ENCODE measurements at regions not wholly inside any gene's neighbourhood (a gene's known extent, or its start where the extent isn't known, plus 50 kb on each side); places are given as distances from the start of the nearest gene placed in this dataset.

- DNase-seq (ENCODE audit: low read depth in 1 of 2, low spot score in 2 of 2), result no peak
- no peaks in the 10 kb centered on the region for H3K27me3 ChIP-seq (replicated peaks)
Measured at GRCh38 chr10:62742536-62743061, 61.9 kb upstream of the ADO start.

GRCh38 chr10:62744136-62744535 lies 60.4 kb upstream of the ADO start:
- Histone ChIP-seq H3K4me1 (replicated peaks) (peaks cover 3% of the 10 kb centered on the region), H3K27me3 (replicated peaks) (no peaks in the 10 kb centered on the region), H3K36me3 (no peaks in the 10 kb centered on the region), H3K4me3 (no peak overlapping the region), H3K9me3 (replicated peaks) (no peaks in the 10 kb centered on the region), H3K27ac (no peak overlapping the region)
- DNase-seq (ENCODE audit: low read depth in 1 of 2, low spot score in 2 of 2), result no peak

More at GRCh38 chr10:62742536-62743061, 61.9 kb upstream of the ADO start:
- Histone ChIP-seq H3K36me3 (no peaks in the 10 kb centered on the region), H3K9me3 (replicated peaks) (no peaks in the 10 kb centered on the region), H3K4me3 (no peak overlapping the region), H3K27ac (no peak overlapping the region), H3K4me1 (replicated peaks) (peaks cover 11% of the 10 kb centered on the region)

GRCh38 chr10:62745581-62745980 lies 58.9 kb upstream of the ADO start:
- Histone ChIP-seq H3K36me3 (no peaks in the 10 kb centered on the region), H3K9me3 (replicated peaks) (no peaks in the 10 kb centered on the region), H3K4me1 (replicated peaks) (no peaks in the 10 kb centered on the region; the same call in 1 of the 2 replicates), H3K4me3 (no peak overlapping the region), H3K27ac (no peak overlapping the region), H3K27me3 (replicated peaks) (no peaks in the 10 kb centered on the region)
- DNase-seq (ENCODE audit: low read depth in 1 of 2, low spot score in 2 of 2), result no peak

- H3K27ac ChIP-seq, result no peak overlapping the region
- no peaks in the 10 kb centered on the region for H3K9me3 ChIP-seq (replicated peaks)
- DNase-seq (ENCODE audit: low read depth in 1 of 2, low spot score in 2 of 2), result no peak
- H3K4me3 ChIP-seq, result no peak overlapping the region
- H3K36me3 ChIP-seq, result no peaks in the 10 kb centered on the region
- no peaks in the 10 kb centered on the region for H3K27me3 ChIP-seq (replicated peaks)
- no peaks in the 10 kb centered on the region; the same call in 1 of the 2 replicates for H3K4me1 ChIP-seq (replicated peaks)
Measured at GRCh38 chr10:62746951-62747729, 57.4 kb upstream of the ADO start.

GRCh38 chr10:62748386-62748785 lies 56.1 kb upstream of the ADO start:
- no peak for DNase-seq (ENCODE audit: low read depth in 1 of 2, low spot score in 2 of 2)
- Histone ChIP-seq H3K27ac (no peak overlapping the region), H3K4me3 (no peak overlapping the region), H3K9me3 (replicated peaks) (no peaks in the 10 kb centered on the region), H3K4me1 (replicated peaks) (no peaks in the 10 kb centered on the region; the same call in 1 of the 2 replicates), H3K27me3 (replicated peaks) (no peaks in the 10 kb centered on the region), H3K36me3 (no peaks in the 10 kb centered on the region)

GRCh38 chr10:62749093-62749683 lies 55.3 kb upstream of the ADO start:
- no peaks in the 10 kb centered on the region for H3K9me3 ChIP-seq (replicated peaks)
- DNase-seq (ENCODE audit: low read depth in 1 of 2, low spot score in 2 of 2), result no peak
- no peaks in the 10 kb centered on the region for H3K27me3 ChIP-seq (replicated peaks)
- H3K4me3 ChIP-seq, result no peak overlapping the region
- H3K36me3 ChIP-seq, result no peaks in the 10 kb centered on the region
- H3K4me1 ChIP-seq (replicated peaks), result no peaks in the 10 kb centered on the region; the same call in 1 of the 2 replicates
- H3K27ac ChIP-seq, result no peak overlapping the region
